ENCODE measurements at regions not wholly inside any gene's neighbourhood (a gene's known extent, or its start where the extent isn't known, plus 50 kb on each side); places are given as distances from the start of the nearest gene placed in this dataset.

GRCh38 chr15:60272623-60273022 lies 125.2 kb downstream of the ANXA2 start:
- no peak for TF ChIP-seq POLR2AphosphoS5 (IDR thresholded peaks at IDR 0.05; ENCODE audit: insufficient read depth, low read depth, low read length)
- TF ChIP-seq, protein P1, sequence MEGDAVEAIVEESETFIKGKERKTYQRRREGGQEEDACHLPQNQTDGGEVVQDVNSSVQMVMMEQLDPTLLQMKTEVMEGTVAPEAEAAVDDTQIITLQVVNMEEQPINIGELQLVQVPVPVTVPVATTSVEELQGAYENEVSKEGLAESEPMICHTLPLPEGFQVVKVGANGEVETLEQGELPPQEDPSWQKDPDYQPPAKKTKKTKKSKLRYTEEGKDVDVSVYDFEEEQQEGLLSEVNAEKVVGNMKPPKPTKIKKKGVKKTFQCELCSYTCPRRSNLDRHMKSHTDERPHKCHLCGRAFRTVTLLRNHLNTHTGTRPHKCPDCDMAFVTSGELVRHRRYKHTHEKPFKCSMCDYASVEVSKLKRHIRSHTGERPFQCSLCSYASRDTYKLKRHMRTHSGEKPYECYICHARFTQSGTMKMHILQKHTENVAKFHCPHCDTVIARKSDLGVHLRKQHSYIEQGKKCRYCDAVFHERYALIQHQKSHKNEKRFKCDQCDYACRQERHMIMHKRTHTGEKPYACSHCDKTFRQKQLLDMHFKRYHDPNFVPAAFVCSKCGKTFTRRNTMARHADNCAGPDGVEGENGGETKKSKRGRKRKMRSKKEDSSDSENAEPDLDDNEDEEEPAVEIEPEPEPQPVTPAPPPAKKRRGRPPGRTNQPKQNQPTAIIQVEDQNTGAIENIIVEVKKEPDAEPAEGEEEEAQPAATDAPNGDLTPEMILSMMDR (IDR thresholded peaks at IDR 0.05; ENCODE audit: extremely low read depth in 1 of 2, insufficient read depth in 1 of 2, low read depth in 1 of 2, low read length in 2 of 2) = no peak
- TF ChIP-seq JUN (IDR thresholded peaks at IDR 0.05; ENCODE audit: borderline replicate concordance, insufficient read depth, insufficient read length, low read depth) = no peak
